Adrenal gland (tissue), 9 donors: ENCODE measurements at regions not wholly inside any gene's neighbourhood (a gene's known extent, or its start where the extent isn't known, plus 50 kb on each side); places are given as distances from the start of the nearest gene placed in this dataset.

Source experiments
- DNase-seq, 7 donors: peaks; one replicate each; pipeline ENCODE4 v3.0.0-alpha.2; 2019 to 2020
- H3K27ac ChIP-seq, 5 donors: fragments of 200-600 bp; sonication (generic) in 4 of 5; 1 replicate in 3 of 5; 2 replicates in 2 of 5; pipeline versions ENCODE4 v1.5.1 to v1.8.0; 2016 to 2020; ENCODE audit warnings: mild to moderate bottlenecking in 1 of 5
- H3K27me3 ChIP-seq: fragments of 200-600 bp; 2 replicates; pipeline ENCODE4 v1.8.0; 2021
- H3K36me3 ChIP-seq, 2 donors: fragments of 200-600 bp; replicated peaks in 1 of 2; 1 replicate in 1 of 2; 2 replicates in 1 of 2; pipeline versions ENCODE4 v1.5.1 to v1.8.0; 2018 to 2022
- H3K4me1 ChIP-seq, 2 donors: fragments of 200-600 bp; replicated peaks in 1 of 2; 1 replicate in 1 of 2; 2 replicates in 1 of 2; pipeline versions ENCODE4 v1.5.1 to v1.8.0; 2018 to 2021
- H3K4me3 ChIP-seq, 4 donors: fragments of 200-600 bp; sonication (generic) in 3 of 4; one replicate each; pipeline ENCODE4 v1.5.1; 2016 to 2018
- H3K9me3 ChIP-seq, 3 donors: fragments of 200-600 bp; sonication (generic) in 1 of 3; replicated peaks in 1 of 3; 1 replicate in 2 of 3; 2 replicates in 1 of 3; pipeline versions ENCODE4 v1.5.1 to v1.8.0; 2016 to 2021
- POLR2A ChIP-seq, 2 donors: fragments of 450-650 bp; IDR thresholded peaks; one replicate each; pipeline ENCODE4 v1.6.1; 2017; ENCODE audit warnings: antibody characterized with exemption in 2 of 2, mild to moderate bottlenecking in 2 of 2, moderate library complexity in 1 of 2
- WGBS, 4 donors: extraction: QIAGEN DNeasy Blood & Tissue Kit in 2 of 4; methylation state at CpG; one replicate each; pipeline versions ENCODE4 v1.1.5 to v1.1.7; 2013 to 2017; 5-methylcytosine and 5-hydroxymethylcytosine counted together
- intact Hi-C, 2 donors: fragments of 100-400 bp; cut with DNase I; formaldehyde crosslinking; loops; one replicate each; pipeline versions ENCODE4 v1.14.1 to v1.15.0; 2022 to 2023
- TF ChIP-seq, protein P1 (sequence below), 6 experiments: fragments of 450-650 bp in 4 of 6; fragments of 200-600 bp in 2 of 6; sonication (generic) in 1 of 6; IDR thresholded peaks; 1 replicate in 5 of 6; 2 replicates in 1 of 6; pipeline versions ENCODE4 v1.5.1 to v1.8.0; 2016 to 2021; ENCODE audit warnings: antibody characterized with exemption in 6 of 6, mild to moderate bottlenecking in 2 of 6, moderate library complexity in 1 of 6
- donor health status: healthy with polysubstance abuse.
- donor health status: Bipolar disorder and iron deficiency.
- donor health status: DM: yes; HTN: yes; CAD: no.
- donor health status: DM: no; HTN: no; CAD: no.
- donor health status: DM: no; HTN: no; CAD: no.

DNA sequence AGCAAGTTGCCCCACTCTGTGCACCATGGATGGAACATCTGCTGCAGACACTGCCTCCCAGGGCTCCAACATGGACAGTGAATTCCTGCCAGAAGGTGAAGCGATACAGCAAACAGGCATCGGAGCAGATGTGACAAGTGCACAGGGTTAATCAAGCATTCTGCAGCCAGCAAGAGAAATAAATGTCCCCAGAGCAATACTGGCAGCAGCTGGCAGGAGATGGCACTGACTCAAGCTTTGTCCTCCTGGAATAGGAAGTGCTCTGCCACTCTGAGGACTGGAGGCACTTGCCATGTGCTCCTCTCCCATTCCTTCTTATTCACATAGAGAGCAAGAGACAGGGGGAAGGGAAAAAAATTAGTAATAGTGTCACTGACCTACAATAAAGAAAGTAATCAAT lies 402.7 kb upstream of the DAB1 start:
- Histone ChIP-seq H3K4me3 (no peak overlapping the region), H3K36me3 (no peaks in the 10 kb centered on the region), H3K4me1 (no peaks in the 10 kb centered on the region), H3K27me3 (no peaks in the 10 kb centered on the region), H3K27ac (no peak overlapping the region), H3K9me3 (no peaks in the 10 kb centered on the region)
- TF ChIP-seq, protein P1, sequence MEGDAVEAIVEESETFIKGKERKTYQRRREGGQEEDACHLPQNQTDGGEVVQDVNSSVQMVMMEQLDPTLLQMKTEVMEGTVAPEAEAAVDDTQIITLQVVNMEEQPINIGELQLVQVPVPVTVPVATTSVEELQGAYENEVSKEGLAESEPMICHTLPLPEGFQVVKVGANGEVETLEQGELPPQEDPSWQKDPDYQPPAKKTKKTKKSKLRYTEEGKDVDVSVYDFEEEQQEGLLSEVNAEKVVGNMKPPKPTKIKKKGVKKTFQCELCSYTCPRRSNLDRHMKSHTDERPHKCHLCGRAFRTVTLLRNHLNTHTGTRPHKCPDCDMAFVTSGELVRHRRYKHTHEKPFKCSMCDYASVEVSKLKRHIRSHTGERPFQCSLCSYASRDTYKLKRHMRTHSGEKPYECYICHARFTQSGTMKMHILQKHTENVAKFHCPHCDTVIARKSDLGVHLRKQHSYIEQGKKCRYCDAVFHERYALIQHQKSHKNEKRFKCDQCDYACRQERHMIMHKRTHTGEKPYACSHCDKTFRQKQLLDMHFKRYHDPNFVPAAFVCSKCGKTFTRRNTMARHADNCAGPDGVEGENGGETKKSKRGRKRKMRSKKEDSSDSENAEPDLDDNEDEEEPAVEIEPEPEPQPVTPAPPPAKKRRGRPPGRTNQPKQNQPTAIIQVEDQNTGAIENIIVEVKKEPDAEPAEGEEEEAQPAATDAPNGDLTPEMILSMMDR (IDR thresholded peaks at IDR 0.05) = no peak
- no peak for TF ChIP-seq POLR2A (IDR thresholded peaks at IDR 0.05)
- intact Hi-C loops = no loop called here
- 86 to 96% (median 90%) methylated on average over 2 of the region's 2 CpGs for WGBS, 4 donors
- peak in 1 of 7 donors; percentile 66 for DNase-seq

DNA sequence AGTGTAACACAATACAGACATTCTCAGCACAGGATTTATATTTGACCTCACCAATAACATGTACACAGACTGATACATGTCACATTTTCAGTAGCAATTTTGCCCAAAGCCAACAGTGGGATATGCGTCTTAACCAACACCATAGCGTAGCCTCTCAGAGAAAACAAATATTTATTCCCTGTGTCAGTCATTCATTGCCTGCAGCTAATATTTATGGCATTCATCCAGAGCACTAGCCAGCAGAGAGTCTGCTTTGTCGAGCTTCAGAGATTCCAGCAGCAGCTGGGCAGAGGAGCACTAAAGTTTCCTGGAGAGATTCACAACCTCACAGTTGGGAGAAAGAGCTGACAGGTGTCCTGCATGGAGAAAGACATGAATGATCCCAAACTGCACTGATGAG lies 400.7 kb upstream of the DAB1 start:
- no peaks in the 10 kb centered on the region for H3K36me3 ChIP-seq
- 51 to 71% (median 63%) methylated on average over 3 of the region's 3 CpGs for WGBS, 4 donors
- H3K4me1 ChIP-seq = no peaks in the 10 kb centered on the region
- DNase-seq = no peak
- TF ChIP-seq, protein P1 (IDR thresholded peaks at IDR 0.05) = no peak
- no peak for TF ChIP-seq POLR2A (IDR thresholded peaks at IDR 0.05)
- H3K9me3 ChIP-seq = no peaks in the 10 kb centered on the region
- no peak overlapping the region for H3K27ac ChIP-seq
- no peaks in the 10 kb centered on the region for H3K27me3 ChIP-seq
- intact Hi-C loops = no loop called here
- no peak overlapping the region for H3K4me3 ChIP-seq

DNA sequence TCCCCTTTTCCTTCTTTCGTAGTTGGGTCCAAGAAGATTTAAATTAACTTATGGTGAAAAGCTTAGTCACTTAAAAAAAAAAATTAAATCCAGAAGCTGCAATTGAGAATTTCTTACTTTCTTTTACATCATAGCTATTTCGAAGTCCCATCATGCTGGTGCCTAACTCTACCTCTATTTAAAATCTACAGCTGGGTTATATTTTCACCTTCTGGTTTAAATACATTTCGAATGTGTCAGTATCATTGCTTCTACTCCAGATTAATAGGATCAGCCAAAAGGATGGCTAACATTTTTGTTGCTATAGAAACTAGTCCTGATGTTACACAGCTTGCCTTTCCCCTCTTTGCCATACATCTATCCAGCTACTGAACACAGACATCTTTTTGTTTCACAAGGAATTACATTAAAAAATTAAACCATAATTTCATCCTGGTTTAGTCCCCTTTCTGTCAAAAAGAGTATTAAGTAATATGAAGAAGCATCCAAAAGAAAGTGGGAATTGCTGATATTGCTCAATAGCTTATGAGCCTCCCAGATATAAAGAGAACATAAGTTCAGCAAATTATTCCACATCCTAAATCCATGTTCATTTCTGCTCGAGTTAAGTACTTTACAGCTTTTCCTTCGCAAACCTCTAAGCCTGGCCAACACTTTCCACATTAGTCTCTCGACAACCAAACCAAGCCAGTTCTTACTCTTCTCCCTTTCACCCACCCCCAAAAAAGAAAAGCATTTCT lies 396.7 kb upstream of the DAB1 start:
- intact Hi-C loops = no loop called here
- H3K9me3 ChIP-seq = no peaks in the 10 kb centered on the region
- WGBS, 4 donors = 64 to 76% (median 71%) methylated on average over 6 of the region's 6 CpGs
- H3K27me3 ChIP-seq = no peaks in the 10 kb centered on the region
- TF ChIP-seq, protein P1 (IDR thresholded peaks at IDR 0.05) = no peak
- TF ChIP-seq POLR2A (IDR thresholded peaks at IDR 0.05) = no peak
- H3K4me1 ChIP-seq = no peaks in the 10 kb centered on the region
- DNase-seq = no peak
- no peak overlapping the region for H3K4me3 ChIP-seq
- no peak overlapping the region for H3K27ac ChIP-seq
- H3K36me3 ChIP-seq = no peaks in the 10 kb centered on the region

DNA sequence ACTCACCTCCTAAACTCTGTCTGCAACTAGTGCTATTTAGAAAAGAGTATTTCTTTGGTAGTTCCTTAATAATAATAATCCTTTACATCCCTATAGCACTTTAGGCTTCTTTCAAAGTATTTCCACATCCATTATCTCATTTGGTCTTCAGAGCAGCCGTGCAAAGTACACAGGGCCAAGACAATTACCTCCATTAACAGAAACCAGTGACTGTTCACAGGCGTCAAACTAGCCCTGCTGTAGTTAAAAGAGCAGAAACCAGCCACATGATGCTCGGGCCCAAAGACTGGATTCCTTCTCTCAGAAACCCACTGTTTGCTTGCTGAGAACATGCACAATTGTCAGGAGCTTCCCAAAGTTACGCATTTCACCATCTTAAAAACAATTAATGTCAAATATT lies 396.0 kb upstream of the DAB1 start:
- Histone ChIP-seq H3K9me3 (no peaks in the 10 kb centered on the region), H3K4me3 (no peak overlapping the region), H3K36me3 (no peaks in the 10 kb centered on the region), H3K4me1 (no peaks in the 10 kb centered on the region), H3K27me3 (no peaks in the 10 kb centered on the region), H3K27ac (no peak overlapping the region)
- TF ChIP-seq, protein P1 (IDR thresholded peaks at IDR 0.05) = no peak
- DNase-seq = no peak
- intact Hi-C loops = no loop called here
- WGBS, 4 donors = 38 to 53% (median 43%) methylated on average over 4 of the region's 4 CpGs
